GM12878 (cell line): ENCODE measurements at regions not wholly inside any gene's neighbourhood (a gene's known extent, or its start where the extent isn't known, plus 50 kb on each side); places are given as distances from the start of the nearest gene placed in this dataset.

ENCODE experiments used
- ATAC-seq: fragments of 200-7000 bp; cut with Tn5 transposase; 3 replicates; pipeline ENCODE4 v1.9.1; 2020; ENCODE audit warnings: mild to moderate bottlenecking, moderate library complexity
- BruUV-seq: library from RNA; stranded (reverse); fragments of 400-500 nt; replicated peaks from 2 replicates; lab custom pipeline; 2021; lab: Mats Ljungman, UMichigan
- CTCF ChIA-PET: fragments of 300-600 bp; sonication (Branson Sonifier 250); formaldehyde crosslinking; extraction: SDS; loops from one replicate; lab custom pipeline; 2021; ENCODE audit warnings: inconsistent platforms; lab: Yijun Ruan, JAX
- POLR2A ChIA-PET: fragments of 350-600 bp; formaldehyde crosslinking; extraction: SDS; loops from one replicate; lab custom pipeline; 2021; ENCODE audit warnings: inconsistent platforms; lab: Charles Lee
- RAD21 ChIA-PET: fragments of 300-600 bp; sonication (Branson Sonifier 250); formaldehyde crosslinking; loops from one replicate; lab custom pipeline; 2023; ENCODE audit warnings: antibody characterized with exemption; ENCODE audit not compliant: unreplicated experiment; lab: Charles Lee
- SMC1A ChIA-PET: fragments of 300-600 bp; sonication (Branson Sonifier 250); formaldehyde crosslinking; loops from one replicate; lab custom pipeline; 2023; ENCODE audit not compliant: unreplicated experiment, uncharacterized antibody; lab: Charles Lee
- DNase-seq: peaks from one replicate; pipeline ENCODE4 v3.0.0-alpha.2; 2011; ENCODE audit warnings: low read depth, low spot score
- FAIRE-seq: peaks from 3 replicates; lab custom pipeline; 2011; peaks lifted over from hg19 to GRCh38; lab: Jason Lieb, UNC
- H2AFZ ChIP-seq: 2 replicates; pipeline ENCODE4 v1.6.0; 2011; ENCODE audit warnings: low read depth, low read length, control low read depth; ENCODE audit not compliant: control insufficient read depth
- H3K27ac ChIP-seq: 2 replicates; pipeline ENCODE4 v1.5.1; 2011; ENCODE audit warnings: control low read depth; ENCODE audit not compliant: control insufficient read depth, insufficient read depth
- H3K27me3 ChIP-seq, 2 experiments: replicated peaks in 1 of 2; 2 replicates each; pipeline versions ENCODE4 v1.6.0 to v1.6.1; 2011; ENCODE audit warnings: low read length in 1 of 2; ENCODE audit not compliant: control insufficient read depth in 2 of 2, insufficient read depth in 2 of 2
- H3K36me3 ChIP-seq, 2 experiments: 2 replicates each; pipeline ENCODE4 v1.5.1; 2011; ENCODE audit warnings: low read length in 1 of 2; ENCODE audit not compliant: control insufficient read depth in 2 of 2, insufficient read depth in 2 of 2
- H3K4me1 ChIP-seq: 2 replicates; pipeline ENCODE4 v1.6.1; 2011; ENCODE audit warnings: mild to moderate bottlenecking, low read length, moderate library complexity, mixed read lengths; ENCODE audit not compliant: control insufficient read depth, insufficient read depth
- H3K4me2 ChIP-seq: 2 replicates; pipeline ENCODE4 v1.6.0; 2011; ENCODE audit warnings: control low read depth; ENCODE audit not compliant: control insufficient read depth, insufficient read depth
- H3K4me3 ChIP-seq: fragments of 200-600 bp; sonication (generic); 2 replicates; pipeline ENCODE4 v1.5.1; 2016
- H3K79me2 ChIP-seq: 2 replicates; pipeline ENCODE4 v1.6.0; 2011; ENCODE audit warnings: low read length; ENCODE audit not compliant: control insufficient read depth, insufficient read depth
- H3K9ac ChIP-seq: 2 replicates; pipeline ENCODE4 v1.8.0; 2011; ENCODE audit warnings: low read length, control low read depth, mixed read lengths; ENCODE audit not compliant: control insufficient read depth, insufficient read depth
- H3K9me3 ChIP-seq: replicated peaks from 3 replicates; pipeline ENCODE4 v1.5.1; 2011; ENCODE audit warnings: mild to moderate bottlenecking, low read length; ENCODE audit not compliant: control insufficient read depth, insufficient read depth
- H4K20me1 ChIP-seq: 2 replicates; pipeline ENCODE4 v1.6.0; 2011; ENCODE audit not compliant: control insufficient read depth, insufficient read depth
- KAT2A ChIP-seq: conservative IDR thresholded peaks from 2 replicates; pipeline ENCODE4 v1.6.1; 2011; ENCODE audit warnings: low read depth, low read length; ENCODE audit not compliant: control insufficient read depth
- MEF2A ChIP-seq: IDR thresholded peaks from 2 replicates; pipeline ENCODE4 v1.6.1; 2011; ENCODE audit warnings: low read depth, mild to moderate bottlenecking, low read length, moderate library complexity; ENCODE audit not compliant: insufficient read depth
- MEF2B ChIP-seq: fragments of 450-650 bp; IDR thresholded peaks from 2 replicates; pipeline ENCODE4 v1.6.1; 2018; ENCODE audit warnings: mild to moderate bottlenecking, moderate library complexity; ENCODE audit not compliant: partially characterized antibody, poor library complexity, severe bottlenecking
- POLR2AphosphoS2 ChIP-seq: IDR thresholded peaks from 2 replicates; pipeline ENCODE4 v1.6.1; 2011; ENCODE audit warnings: low read depth, mild to moderate bottlenecking, low read length, improper control_type of control experiment, moderate library complexity
- RCOR1 ChIP-seq: conservative IDR thresholded peaks from 2 replicates; pipeline ENCODE4 v1.6.1; 2012; ENCODE audit warnings: low read depth, low read length, improper control_type of control experiment
- SP1 ChIP-seq: IDR thresholded peaks from one replicate; pipeline ENCODE4 v1.6.1; 2011; ENCODE audit warnings: low read depth, low read length
- TARDBP ChIP-seq: IDR thresholded peaks from 2 replicates; pipeline ENCODE4 v1.6.1; 2016; ENCODE audit warnings: borderline replicate concordance
- YBX1 ChIP-seq: fragments of 450-650 bp; IDR thresholded peaks from 2 replicates; pipeline ENCODE4 v1.6.1; 2016; ENCODE audit warnings: antibody characterized with exemption
- ZNF217 ChIP-seq: fragments of 450-650 bp; IDR thresholded peaks from 2 replicates; pipeline ENCODE4 v1.6.1; 2017; ENCODE audit warnings: antibody characterized with exemption, mild to moderate bottlenecking
- ZNF622 ChIP-seq: fragments of 450-650 bp; IDR thresholded peaks from 2 replicates; pipeline ENCODE4 v1.6.1; 2017; ENCODE audit warnings: mild to moderate bottlenecking, inconsistent platforms
- ZSCAN29 ChIP-seq: fragments of 450-650 bp; IDR thresholded peaks from 2 replicates; pipeline ENCODE4 v1.6.1; 2017; ENCODE audit warnings: mild to moderate bottlenecking, moderate library complexity
- WGBS: methylation state at CpG from one replicate; pipeline ENCODE4 v1.1.6; 2016; ENCODE audit warnings: low lambda C conversion rate; ENCODE audit not compliant: insufficient replicate concordance, insufficient coverage; ENCODE audit errors: missing lambda C conversion rate; 5-methylcytosine and 5-hydroxymethylcytosine counted together
- in situ Hi-C: fragments of 300-500 bp; cut with MboI; formaldehyde crosslinking; loops from 9 replicates; pipeline ENCODE4 v1.14.3; 2018; ENCODE audit warnings: mixed read lengths
- intact Hi-C: fragments of 100-400 bp; cut with micrococcal nuclease; formaldehyde crosslinking; loops from one replicate; pipeline ENCODE4 v1.14.2; 2022; ENCODE audit not compliant: unreplicated experiment
- TF ChIP-seq, protein P1 (sequence below): fragments of 450-650 bp; IDR thresholded peaks from 2 replicates; pipeline ENCODE4 v1.6.1; 2016; ENCODE audit warnings: mild to moderate bottlenecking
- TF ChIP-seq, protein P2 (sequence below): fragments of 450-650 bp; IDR thresholded peaks from 2 replicates; pipeline ENCODE4 v1.6.1; 2017; ENCODE audit warnings: mild to moderate bottlenecking, moderate library complexity
- TF ChIP-seq, protein P3 (sequence below): IDR thresholded peaks from 2 replicates; pipeline ENCODE4 v1.6.1; 2011; ENCODE audit warnings: low read depth, mild to moderate bottlenecking, low read length, moderate library complexity, borderline replicate concordance; ENCODE audit errors: extremely low read depth

DNA sequence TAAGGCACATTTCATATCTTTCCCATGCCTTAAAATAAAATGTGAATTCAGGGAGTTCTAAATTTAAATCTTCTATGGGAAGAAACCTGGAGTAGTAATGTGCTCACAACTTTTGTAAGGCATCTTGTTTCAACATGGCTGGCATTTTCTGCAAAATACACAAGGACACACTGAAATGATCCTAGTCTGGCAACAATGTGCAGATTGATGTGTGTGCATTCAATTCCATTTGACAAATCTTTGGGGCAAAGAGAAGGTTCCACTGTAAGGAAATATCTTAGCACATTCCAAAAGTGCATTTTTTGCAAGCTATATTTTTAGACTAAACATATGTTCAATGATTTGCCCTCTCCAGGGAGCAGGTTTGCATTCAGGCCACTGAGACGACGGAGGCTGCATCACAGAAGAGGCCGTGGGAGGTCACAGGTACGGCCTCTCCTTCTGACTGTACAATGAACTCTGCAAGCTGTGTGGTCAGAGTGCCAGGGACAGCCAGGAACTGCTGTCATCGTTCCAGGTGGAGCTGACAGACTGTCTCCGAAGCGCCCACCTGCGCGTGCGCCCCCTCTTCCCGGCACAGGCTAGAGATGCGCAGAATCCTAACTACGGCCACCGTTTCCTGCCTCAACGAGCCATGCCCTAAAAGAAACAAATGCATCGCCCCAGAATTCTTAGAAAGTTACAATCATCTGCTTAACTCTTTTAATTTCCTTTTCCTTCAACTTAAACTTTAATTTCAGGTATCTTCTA lies 149.2 kb upstream of the POU3F3 start:
- Histone ChIP-seq H3K4me3 (no peak overlapping the region), H2AFZ (no peak overlapping the region), H3K79me2 (no peaks in the 10 kb centered on the region), H3K36me3 (no peaks in the 10 kb centered on the region), H3K4me1 (no peaks in the 10 kb centered on the region), H3K9ac (no peak overlapping the region), H3K4me2 (no peak overlapping the region), H3K27ac (no peak overlapping the region), H3K9me3 (no peaks in the 10 kb centered on the region), H4K20me1 (no peaks in the 10 kb centered on the region), H3K27me3 (no peaks in the 10 kb centered on the region; a peak in 1 of 4 replicates)
- RAD21 ChIA-PET: no interaction called here
- TF ChIP-seq ZNF217: no peak
- TF ChIP-seq, protein P1, sequence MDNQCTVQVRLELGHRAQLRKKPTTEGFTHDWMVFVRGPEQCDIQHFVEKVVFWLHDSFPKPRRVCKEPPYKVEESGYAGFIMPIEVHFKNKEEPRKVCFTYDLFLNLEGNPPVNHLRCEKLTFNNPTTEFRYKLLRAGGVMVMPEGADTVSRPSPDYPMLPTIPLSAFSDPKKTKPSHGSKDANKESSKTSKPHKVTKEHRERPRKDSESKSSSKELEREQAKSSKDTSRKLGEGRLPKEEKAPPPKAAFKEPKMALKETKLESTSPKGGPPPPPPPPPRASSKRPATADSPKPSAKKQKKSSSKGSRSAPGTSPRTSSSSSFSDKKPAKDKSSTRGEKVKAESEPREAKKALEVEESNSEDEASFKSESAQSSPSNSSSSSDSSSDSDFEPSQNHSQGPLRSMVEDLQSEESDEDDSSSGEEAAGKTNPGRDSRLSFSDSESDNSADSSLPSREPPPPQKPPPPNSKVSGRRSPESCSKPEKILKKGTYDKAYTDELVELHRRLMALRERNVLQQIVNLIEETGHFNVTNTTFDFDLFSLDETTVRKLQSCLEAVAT: no peak
- no peak for TF ChIP-seq KAT2A
- no peak for TF ChIP-seq POLR2AphosphoS2
- TF ChIP-seq, protein P2, sequence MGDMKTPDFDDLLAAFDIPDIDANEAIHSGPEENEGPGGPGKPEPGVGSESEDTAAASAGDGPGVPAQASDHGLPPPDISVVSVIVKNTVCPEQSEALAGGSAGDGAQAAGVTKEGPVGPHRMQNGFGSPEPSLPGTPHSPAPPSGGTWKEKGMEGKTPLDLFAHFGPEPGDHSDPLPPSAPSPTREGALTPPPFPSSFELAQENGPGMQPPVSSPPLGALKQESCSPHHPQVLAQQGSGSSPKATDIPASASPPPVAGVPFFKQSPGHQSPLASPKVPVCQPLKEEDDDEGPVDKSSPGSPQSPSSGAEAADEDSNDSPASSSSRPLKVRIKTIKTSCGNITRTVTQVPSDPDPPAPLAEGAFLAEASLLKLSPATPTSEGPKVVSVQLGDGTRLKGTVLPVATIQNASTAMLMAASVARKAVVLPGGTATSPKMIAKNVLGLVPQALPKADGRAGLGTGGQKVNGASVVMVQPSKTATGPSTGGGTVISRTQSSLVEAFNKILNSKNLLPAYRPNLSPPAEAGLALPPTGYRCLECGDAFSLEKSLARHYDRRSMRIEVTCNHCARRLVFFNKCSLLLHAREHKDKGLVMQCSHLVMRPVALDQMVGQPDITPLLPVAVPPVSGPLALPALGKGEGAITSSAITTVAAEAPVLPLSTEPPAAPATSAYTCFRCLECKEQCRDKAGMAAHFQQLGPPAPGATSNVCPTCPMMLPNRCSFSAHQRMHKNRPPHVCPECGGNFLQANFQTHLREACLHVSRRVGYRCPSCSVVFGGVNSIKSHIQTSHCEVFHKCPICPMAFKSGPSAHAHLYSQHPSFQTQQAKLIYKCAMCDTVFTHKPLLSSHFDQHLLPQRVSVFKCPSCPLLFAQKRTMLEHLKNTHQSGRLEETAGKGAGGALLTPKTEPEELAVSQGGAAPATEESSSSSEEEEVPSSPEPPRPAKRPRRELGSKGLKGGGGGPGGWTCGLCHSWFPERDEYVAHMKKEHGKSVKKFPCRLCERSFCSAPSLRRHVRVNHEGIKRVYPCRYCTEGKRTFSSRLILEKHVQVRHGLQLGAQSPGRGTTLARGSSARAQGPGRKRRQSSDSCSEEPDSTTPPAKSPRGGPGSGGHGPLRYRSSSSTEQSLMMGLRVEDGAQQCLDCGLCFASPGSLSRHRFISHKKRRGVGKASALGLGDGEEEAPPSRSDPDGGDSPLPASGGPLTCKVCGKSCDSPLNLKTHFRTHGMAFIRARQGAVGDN: no peak
- TF ChIP-seq ZNF622: no peak
- no peak for TF ChIP-seq TARDBP
- TF ChIP-seq SP1: no peak
- TF ChIP-seq MEF2A: no peak
- TF ChIP-seq, protein P3, sequence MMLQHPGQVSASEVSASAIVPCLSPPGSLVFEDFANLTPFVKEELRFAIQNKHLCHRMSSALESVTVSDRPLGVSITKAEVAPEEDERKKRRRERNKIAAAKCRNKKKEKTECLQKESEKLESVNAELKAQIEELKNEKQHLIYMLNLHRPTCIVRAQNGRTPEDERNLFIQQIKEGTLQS: no peak
- TF ChIP-seq MEF2B: no peak
- TF ChIP-seq RCOR1: no peak
- no peak for TF ChIP-seq ZSCAN29
- TF ChIP-seq YBX1: no peak
- ATAC-seq (no peak), FAIRE-seq (no peak), DNase-seq (no peak)
- in situ Hi-C loops: no loop called here
- POLR2A ChIA-PET: no interaction called here
- 54% methylated on average over 16 of the region's 16 CpGs for WGBS
- SMC1A ChIA-PET: no interaction called here
- CTCF ChIA-PET: no interaction called here
- intact Hi-C loops: no loop called here
- no TSS peak for BruUV-seq
